ENCODE measurements at regions not wholly inside any gene's neighbourhood (a gene's known extent, or its start where the extent isn't known, plus 50 kb on each side); places are given as distances from the start of the nearest gene placed in this dataset.

GRCh38 chr2:129641371-129641770 is 338.1 kb upstream of the RAB6C start:
- TF ChIP-seq CTCF (IDR thresholded peaks at IDR 0.05) (no peak), POLR2A (IDR thresholded peaks at IDR 0.05) (no peak)

Measured in thyroid gland (tissue), 4 donors.